ENCODE measurements at regions not wholly inside any gene's neighbourhood (a gene's known extent, or its start where the extent isn't known, plus 50 kb on each side); places are given as distances from the start of the nearest gene placed in this dataset.

GRCh38 chr7:144987686-144988085 lies 151.8 kb upstream of the TPK1 start:
- Mint-ChIP-seq H3K4me1 (ENCODE audit: unreplicated experiment) (no peaks in the 10 kb centered on the region), H3K27me3 (ENCODE audit: unreplicated experiment) (no peaks in the 10 kb centered on the region), H3K27ac (ENCODE audit: unreplicated experiment) (no peak overlapping the region), H3K4me3 (ENCODE audit: unreplicated experiment) (no peak overlapping the region), H3K36me3 (ENCODE audit: low read depth, unreplicated experiment) (no peaks in the 10 kb centered on the region), H3K9me3 (ENCODE audit: unreplicated experiment) (no peaks in the 10 kb centered on the region)
- TF ChIP-seq, protein P1, sequence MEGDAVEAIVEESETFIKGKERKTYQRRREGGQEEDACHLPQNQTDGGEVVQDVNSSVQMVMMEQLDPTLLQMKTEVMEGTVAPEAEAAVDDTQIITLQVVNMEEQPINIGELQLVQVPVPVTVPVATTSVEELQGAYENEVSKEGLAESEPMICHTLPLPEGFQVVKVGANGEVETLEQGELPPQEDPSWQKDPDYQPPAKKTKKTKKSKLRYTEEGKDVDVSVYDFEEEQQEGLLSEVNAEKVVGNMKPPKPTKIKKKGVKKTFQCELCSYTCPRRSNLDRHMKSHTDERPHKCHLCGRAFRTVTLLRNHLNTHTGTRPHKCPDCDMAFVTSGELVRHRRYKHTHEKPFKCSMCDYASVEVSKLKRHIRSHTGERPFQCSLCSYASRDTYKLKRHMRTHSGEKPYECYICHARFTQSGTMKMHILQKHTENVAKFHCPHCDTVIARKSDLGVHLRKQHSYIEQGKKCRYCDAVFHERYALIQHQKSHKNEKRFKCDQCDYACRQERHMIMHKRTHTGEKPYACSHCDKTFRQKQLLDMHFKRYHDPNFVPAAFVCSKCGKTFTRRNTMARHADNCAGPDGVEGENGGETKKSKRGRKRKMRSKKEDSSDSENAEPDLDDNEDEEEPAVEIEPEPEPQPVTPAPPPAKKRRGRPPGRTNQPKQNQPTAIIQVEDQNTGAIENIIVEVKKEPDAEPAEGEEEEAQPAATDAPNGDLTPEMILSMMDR (IDR thresholded peaks at IDR 0.05; ENCODE audit: unreplicated experiment) = no peak
- DNase-seq (ENCODE audit: low spot score) = no peak

- no peak overlapping the region for H3K4me3 Mint-ChIP-seq (ENCODE audit: unreplicated experiment)
- TF ChIP-seq, protein P1 (IDR thresholded peaks at IDR 0.05; ENCODE audit: unreplicated experiment) = no peak
- H3K9me3 Mint-ChIP-seq (ENCODE audit: unreplicated experiment) = no peaks in the 10 kb centered on the region
- no peak overlapping the region for H3K27ac Mint-ChIP-seq (ENCODE audit: unreplicated experiment)
- H3K4me1 Mint-ChIP-seq (ENCODE audit: unreplicated experiment) = no peaks in the 10 kb centered on the region
- no peaks in the 10 kb centered on the region for H3K36me3 Mint-ChIP-seq (ENCODE audit: low read depth, unreplicated experiment)
- no peaks in the 10 kb centered on the region for H3K27me3 Mint-ChIP-seq (ENCODE audit: unreplicated experiment)
- DNase-seq (ENCODE audit: low spot score) = no peak
Measured at GRCh38 chr7:144982133-144982532, 146.3 kb upstream of the TPK1 start.

- no peak overlapping the region for H3K27ac Mint-ChIP-seq (ENCODE audit: unreplicated experiment)
- H3K4me3 Mint-ChIP-seq (ENCODE audit: unreplicated experiment) = no peak overlapping the region
- TF ChIP-seq, protein P1 (IDR thresholded peaks at IDR 0.05; ENCODE audit: unreplicated experiment) = no peak
- H3K9me3 Mint-ChIP-seq (ENCODE audit: unreplicated experiment) = no peaks in the 10 kb centered on the region
- no peak for DNase-seq (ENCODE audit: low spot score)
- no peaks in the 10 kb centered on the region for H3K27me3 Mint-ChIP-seq (ENCODE audit: unreplicated experiment)
- H3K36me3 Mint-ChIP-seq (ENCODE audit: low read depth, unreplicated experiment) = no peaks in the 10 kb centered on the region
- no peaks in the 10 kb centered on the region for H3K4me1 Mint-ChIP-seq (ENCODE audit: unreplicated experiment)
Measured at GRCh38 chr7:144975882-144976281, 140.0 kb upstream of the TPK1 start.

- H3K27me3 Mint-ChIP-seq (ENCODE audit: unreplicated experiment) = no peaks in the 10 kb centered on the region
- H3K27ac Mint-ChIP-seq (ENCODE audit: unreplicated experiment) = no peak overlapping the region
- TF ChIP-seq, protein P1 (IDR thresholded peaks at IDR 0.05; ENCODE audit: unreplicated experiment) = no peak
- no peak for DNase-seq (ENCODE audit: low spot score)
- H3K9me3 Mint-ChIP-seq (ENCODE audit: unreplicated experiment) = no peaks in the 10 kb centered on the region
- no peaks in the 10 kb centered on the region for H3K36me3 Mint-ChIP-seq (ENCODE audit: low read depth, unreplicated experiment)
- H3K4me3 Mint-ChIP-seq (ENCODE audit: unreplicated experiment) = no peak overlapping the region
- H3K4me1 Mint-ChIP-seq (ENCODE audit: unreplicated experiment) = no peaks in the 10 kb centered on the region
Measured at GRCh38 chr7:144969787-144970186, 133.9 kb upstream of the TPK1 start.

DNA sequence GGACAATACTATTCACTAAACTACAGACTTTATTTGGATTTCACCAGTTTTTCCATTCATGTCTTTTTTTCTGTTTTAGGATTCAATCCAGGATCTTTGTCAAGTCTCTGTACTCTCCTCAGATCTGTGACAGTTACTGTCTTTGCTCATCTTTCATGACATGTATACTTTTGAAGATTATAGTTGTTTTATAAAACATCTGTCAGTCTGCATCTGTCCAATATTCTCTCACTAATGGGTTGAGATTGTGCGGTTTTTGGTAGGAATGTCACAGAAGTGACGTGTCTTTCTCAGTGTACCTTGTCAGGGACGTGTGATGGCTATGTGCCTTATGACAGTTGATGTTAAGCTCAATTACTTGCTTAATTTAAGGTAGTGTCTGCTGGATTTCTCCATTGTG lies 124.9 kb upstream of the TPK1 start:
- no peaks in the 10 kb centered on the region for H3K27me3 Mint-ChIP-seq (ENCODE audit: unreplicated experiment)
- TF ChIP-seq, protein P1 (IDR thresholded peaks at IDR 0.05; ENCODE audit: unreplicated experiment) = no peak
- H3K27ac Mint-ChIP-seq (ENCODE audit: unreplicated experiment) = no peak overlapping the region
- DNase-seq (ENCODE audit: low spot score) = no peak
- H3K4me1 Mint-ChIP-seq (ENCODE audit: unreplicated experiment) = no peaks in the 10 kb centered on the region
- no peak overlapping the region for H3K4me3 Mint-ChIP-seq (ENCODE audit: unreplicated experiment)
- no peaks in the 10 kb centered on the region for H3K36me3 Mint-ChIP-seq (ENCODE audit: low read depth, unreplicated experiment)
- H3K9me3 Mint-ChIP-seq (ENCODE audit: unreplicated experiment) = no peaks in the 10 kb centered on the region
